ENCODE measurements at regions not wholly inside any gene's neighbourhood (a gene's known extent, or its start where the extent isn't known, plus 50 kb on each side); places are given as distances from the start of the nearest gene placed in this dataset.

DNA sequence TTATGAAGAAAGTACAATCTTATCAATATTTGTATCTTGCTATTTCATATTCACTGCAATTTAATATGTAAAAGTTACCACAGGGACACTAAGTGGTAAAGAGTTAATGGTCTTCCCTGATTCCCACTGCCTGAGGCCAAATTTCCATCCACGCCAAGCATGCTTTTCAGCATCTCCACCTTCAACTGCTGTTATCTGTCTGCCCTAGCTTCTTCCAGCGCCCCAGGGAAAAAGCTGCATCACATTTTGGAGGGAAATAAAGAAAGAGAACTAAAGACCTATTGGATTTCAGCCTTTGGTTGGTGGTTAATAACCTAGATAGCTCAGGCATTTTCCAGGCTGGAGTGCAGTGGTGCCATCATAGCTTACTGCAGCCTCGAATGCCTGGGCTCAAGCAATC lies 61.3 kb upstream of the NKX2-2 start:
- no peaks in the 10 kb centered on the region for H3F3A ChIP-seq (replicated peaks; ENCODE audit: low read depth)
- TF ChIP-seq ZNF114 (CRISPR knock-in tag; IDR thresholded peaks at IDR 0.05) (no peak), EZH2phosphoT487 (IDR thresholded peaks at IDR 0.05; ENCODE audit: unreplicated experiment) (no peak), JUNB (IDR thresholded peaks at IDR 0.05; ENCODE audit: unreplicated experiment) (no peak), ZNF462 (CRISPR knock-in tag; IDR thresholded peaks at IDR 0.05) (no peak), CREB1 (CRISPR knock-in tag; IDR thresholded peaks at IDR 0.05; ENCODE audit: low read depth) (no peak), EZH2 (IDR thresholded peaks at IDR 0.05; ENCODE audit: low read depth, unreplicated experiment) (no peak), STAT1 (IDR thresholded peaks at IDR 0.05; ENCODE audit: unreplicated experiment) (no peak), ETS1 (IDR thresholded peaks at IDR 0.05) (no peak), NANOG (IDR thresholded peaks at IDR 0.05; ENCODE audit: borderline replicate concordance) (no peak), POLR2AphosphoS5 (IDR thresholded peaks at IDR 0.05; ENCODE audit: low read depth) (no peak), ZNF331 (CRISPR knock-in tag; IDR thresholded peaks at IDR 0.05; ENCODE audit: low read depth) (no peak), CTCF (conservative IDR thresholded peaks at IDR 0.05; ENCODE audit: low read depth in 2 of 2) (no peak)
- TF ChIP-seq, protein P1, sequence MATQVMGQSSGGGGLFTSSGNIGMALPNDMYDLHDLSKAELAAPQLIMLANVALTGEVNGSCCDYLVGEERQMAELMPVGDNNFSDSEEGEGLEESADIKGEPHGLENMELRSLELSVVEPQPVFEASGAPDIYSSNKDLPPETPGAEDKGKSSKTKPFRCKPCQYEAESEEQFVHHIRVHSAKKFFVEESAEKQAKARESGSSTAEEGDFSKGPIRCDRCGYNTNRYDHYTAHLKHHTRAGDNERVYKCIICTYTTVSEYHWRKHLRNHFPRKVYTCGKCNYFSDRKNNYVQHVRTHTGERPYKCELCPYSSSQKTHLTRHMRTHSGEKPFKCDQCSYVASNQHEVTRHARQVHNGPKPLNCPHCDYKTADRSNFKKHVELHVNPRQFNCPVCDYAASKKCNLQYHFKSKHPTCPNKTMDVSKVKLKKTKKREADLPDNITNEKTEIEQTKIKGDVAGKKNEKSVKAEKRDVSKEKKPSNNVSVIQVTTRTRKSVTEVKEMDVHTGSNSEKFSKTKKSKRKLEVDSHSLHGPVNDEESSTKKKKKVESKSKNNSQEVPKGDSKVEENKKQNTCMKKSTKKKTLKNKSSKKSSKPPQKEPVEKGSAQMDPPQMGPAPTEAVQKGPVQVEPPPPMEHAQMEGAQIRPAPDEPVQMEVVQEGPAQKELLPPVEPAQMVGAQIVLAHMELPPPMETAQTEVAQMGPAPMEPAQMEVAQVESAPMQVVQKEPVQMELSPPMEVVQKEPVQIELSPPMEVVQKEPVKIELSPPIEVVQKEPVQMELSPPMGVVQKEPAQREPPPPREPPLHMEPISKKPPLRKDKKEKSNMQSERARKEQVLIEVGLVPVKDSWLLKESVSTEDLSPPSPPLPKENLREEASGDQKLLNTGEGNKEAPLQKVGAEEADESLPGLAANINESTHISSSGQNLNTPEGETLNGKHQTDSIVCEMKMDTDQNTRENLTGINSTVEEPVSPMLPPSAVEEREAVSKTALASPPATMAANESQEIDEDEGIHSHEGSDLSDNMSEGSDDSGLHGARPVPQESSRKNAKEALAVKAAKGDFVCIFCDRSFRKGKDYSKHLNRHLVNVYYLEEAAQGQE (IDR thresholded peaks at IDR 0.05; ENCODE audit: unreplicated experiment): no peak
- peaks cover 15% of the 10 kb centered on the region for H3K4me1 ChIP-seq (ENCODE audit: insufficient read depth)

More for the DNA sequence above, 61.3 kb upstream of the NKX2-2 start:
- Histone ChIP-seq H3K36me3 (ENCODE audit: insufficient read depth) (no peaks in the 10 kb centered on the region), H3K79me2 (replicated peaks; ENCODE audit: insufficient read depth) (no peaks in the 10 kb centered on the region), H3K4me2 (no peak overlapping the region), H2AFZ (no peak overlapping the region), H3K27me3 (ENCODE audit: insufficient read depth) (no peaks in the 10 kb centered on the region), H3K27ac (ENCODE audit: low read depth) (no peak overlapping the region), H3K9me2 (ENCODE audit: insufficient read depth) (no peaks in the 10 kb centered on the region), H4K20me1 (replicated peaks; ENCODE audit: insufficient read depth) (no peaks in the 10 kb centered on the region), H3K4me3 (no peak overlapping the region)
- ATAC-seq (no peak), DNase-seq (ENCODE audit: low spot score) (no peak)
- no peak overlapping the region for H3K27ac Mint-ChIP-seq
- peaks cover 17% of the 10 kb centered on the region for H3K4me1 Mint-ChIP-seq
- H3K4me3 Mint-ChIP-seq: no peak overlapping the region
- no peaks in the 10 kb centered on the region for H3K36me3 Mint-ChIP-seq (ENCODE audit: low read depth)
- peaks cover 2% of the 10 kb centered on the region for H3K27me3 Mint-ChIP-seq (ENCODE audit: insufficient read depth, low read depth, poor library complexity)
- H3K9me3 Mint-ChIP-seq: no peaks in the 10 kb centered on the region
